ENCODE measurements at regions not wholly inside any gene's neighbourhood (a gene's known extent, or its start where the extent isn't known, plus 50 kb on each side); places are given as distances from the start of the nearest gene placed in this dataset.

- no peak for DNase-seq
Measured at GRCh38 chr4:45985038-45985437, 138.8 kb downstream of the GABRG1 start.

- DNase-seq = no peak
Measured at GRCh38 chr4:45971108-45971507, 152.7 kb downstream of the GABRG1 start.

- no peak for DNase-seq
Measured at GRCh38 chr4:45957353-45957752, 166.5 kb downstream of the GABRG1 start.

GRCh38 chr4:45954276-45954675 is 169.6 kb downstream of the GABRG1 start:
- DNase-seq = no peak

GRCh38 chr4:45951153-45951552 is 172.7 kb downstream of the GABRG1 start:
- no peak for DNase-seq

- no peak for DNase-seq
Measured at GRCh38 chr4:45946699-45947098, 177.2 kb downstream of the GABRG1 start.

- DNase-seq = no peak
Measured at GRCh38 chr4:45944000-45944399, 179.9 kb downstream of the GABRG1 start.

GRCh38 chr4:45939056-45939455 is 184.8 kb downstream of the GABRG1 start:
- no peak for DNase-seq

GRCh38 chr4:45931154-45931553 is 192.7 kb downstream of the GABRG1 start:
- no peak for DNase-seq

GRCh38 chr4:45927641-45928040 is 196.2 kb downstream of the GABRG1 start:
- DNase-seq = no peak

- DNase-seq = no peak
Measured at GRCh38 chr4:45925809-45926208, 198.0 kb downstream of the GABRG1 start.

GRCh38 chr4:45920861-45921260 is 203.0 kb downstream of the GABRG1 start:
- DNase-seq = no peak

GRCh38 chr4:45910511-45910910 is 213.3 kb downstream of the GABRG1 start:
- no peak for DNase-seq

- no peak for DNase-seq
Measured at GRCh38 chr4:45897946-45898585, 225.8 kb downstream of the GABRG1 start.

GRCh38 chr4:45883421-45883820 is 240.4 kb downstream of the GABRG1 start:
- no peak for DNase-seq

GRCh38 chr4:45876235-45876890 is 247.5 kb downstream of the GABRG1 start:
- DNase-seq = no peak

- DNase-seq = peak; percentile 6
Measured at GRCh38 chr4:45869184-45869583, 254.7 kb downstream of the GABRG1 start.

GRCh38 chr4:45865781-45866180 is 258.1 kb downstream of the GABRG1 start:
- DNase-seq = no peak

- DNase-seq = no peak
Measured at GRCh38 chr4:45855857-45856256, 268.0 kb downstream of the GABRG1 start.

- no peak for DNase-seq
Measured at GRCh38 chr4:45846016-45846415, 277.8 kb downstream of the GABRG1 start.

GRCh38 chr4:45841791-45842190 is 282.1 kb downstream of the GABRG1 start:
- no peak for DNase-seq

- no peak for DNase-seq
Measured at GRCh38 chr4:45831692-45832091, 292.2 kb downstream of the GABRG1 start.

- no peak for DNase-seq
Measured at GRCh38 chr4:45803994-45804393, 319.9 kb downstream of the GABRG1 start.

- no peak for DNase-seq
Measured at GRCh38 chr4:45795135-45795534, 328.7 kb downstream of the GABRG1 start.

GRCh38 chr4:45778514-45778913 is 345.3 kb downstream of the GABRG1 start:
- no peak for DNase-seq

Data from NCI-H510A treated with DMSO at 0.1 percent for 48 hours (cell line).